Bronchial epithelial cell (primary cell): ENCODE measurements at regions not wholly inside any gene's neighbourhood (a gene's known extent, or its start where the extent isn't known, plus 50 kb on each side); places are given as distances from the start of the nearest gene placed in this dataset.

Experiments used
- DNase-seq: peaks from one replicate; pipeline ENCODE4 v3.0.0-alpha.2; 2010; ENCODE audit warnings: low read depth
- FAIRE-seq: peaks from 2 replicates; lab custom pipeline; 2011; peaks lifted over from hg19 to GRCh38; lab: Jason Lieb, UNC
- H3K27me3 ChIP-seq: 2 replicates; pipeline ENCODE4 v1.5.1; 2011; ENCODE audit warnings: low read length; ENCODE audit not compliant: control insufficient read depth, insufficient read depth
- H3K36me3 ChIP-seq: 2 replicates; pipeline ENCODE4 v1.5.1; 2011; ENCODE audit warnings: low read length; ENCODE audit not compliant: control insufficient read depth, insufficient read depth
- H3K4me3 ChIP-seq: 2 replicates; pipeline ENCODE4 v1.5.1; 2011; ENCODE audit warnings: mild to moderate bottlenecking, low read depth, low read length, control low read depth
- TF ChIP-seq, protein P1 (sequence below): IDR thresholded peaks from 2 replicates; pipeline ENCODE4 v1.5.1; 2011; ENCODE audit warnings: mild to moderate bottlenecking, moderate library complexity, low read length, control low read depth, inconsistent platforms; ENCODE audit not compliant: insufficient read depth, severe bottlenecking

DNA sequence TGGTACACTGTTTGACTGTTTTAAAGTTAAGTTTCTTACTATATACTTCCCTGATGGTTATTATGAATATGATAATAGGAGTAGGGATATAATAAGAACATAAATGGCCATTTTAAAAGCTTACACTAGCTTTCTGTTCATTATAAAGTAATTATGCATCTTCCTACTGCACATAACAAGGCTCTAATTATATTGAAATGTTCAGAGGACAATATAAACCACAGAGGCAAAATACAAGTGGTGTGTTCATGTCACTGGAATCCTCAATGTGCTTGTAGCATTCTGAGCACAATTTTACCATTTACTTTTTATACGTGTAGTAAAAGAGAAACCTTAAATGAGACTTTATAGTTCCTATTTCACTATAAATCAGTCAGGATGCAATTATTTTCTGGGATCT, 268.3 kb downstream of the TMA16 start:
- Histone ChIP-seq H3K27me3 (no peaks in the 10 kb centered on the region), H3K4me3 (no peak overlapping the region), H3K36me3 (no peaks in the 10 kb centered on the region)
- no peak for DNase-seq
- TF ChIP-seq, protein P1, sequence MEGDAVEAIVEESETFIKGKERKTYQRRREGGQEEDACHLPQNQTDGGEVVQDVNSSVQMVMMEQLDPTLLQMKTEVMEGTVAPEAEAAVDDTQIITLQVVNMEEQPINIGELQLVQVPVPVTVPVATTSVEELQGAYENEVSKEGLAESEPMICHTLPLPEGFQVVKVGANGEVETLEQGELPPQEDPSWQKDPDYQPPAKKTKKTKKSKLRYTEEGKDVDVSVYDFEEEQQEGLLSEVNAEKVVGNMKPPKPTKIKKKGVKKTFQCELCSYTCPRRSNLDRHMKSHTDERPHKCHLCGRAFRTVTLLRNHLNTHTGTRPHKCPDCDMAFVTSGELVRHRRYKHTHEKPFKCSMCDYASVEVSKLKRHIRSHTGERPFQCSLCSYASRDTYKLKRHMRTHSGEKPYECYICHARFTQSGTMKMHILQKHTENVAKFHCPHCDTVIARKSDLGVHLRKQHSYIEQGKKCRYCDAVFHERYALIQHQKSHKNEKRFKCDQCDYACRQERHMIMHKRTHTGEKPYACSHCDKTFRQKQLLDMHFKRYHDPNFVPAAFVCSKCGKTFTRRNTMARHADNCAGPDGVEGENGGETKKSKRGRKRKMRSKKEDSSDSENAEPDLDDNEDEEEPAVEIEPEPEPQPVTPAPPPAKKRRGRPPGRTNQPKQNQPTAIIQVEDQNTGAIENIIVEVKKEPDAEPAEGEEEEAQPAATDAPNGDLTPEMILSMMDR: no peak
- no peak for FAIRE-seq

DNA sequence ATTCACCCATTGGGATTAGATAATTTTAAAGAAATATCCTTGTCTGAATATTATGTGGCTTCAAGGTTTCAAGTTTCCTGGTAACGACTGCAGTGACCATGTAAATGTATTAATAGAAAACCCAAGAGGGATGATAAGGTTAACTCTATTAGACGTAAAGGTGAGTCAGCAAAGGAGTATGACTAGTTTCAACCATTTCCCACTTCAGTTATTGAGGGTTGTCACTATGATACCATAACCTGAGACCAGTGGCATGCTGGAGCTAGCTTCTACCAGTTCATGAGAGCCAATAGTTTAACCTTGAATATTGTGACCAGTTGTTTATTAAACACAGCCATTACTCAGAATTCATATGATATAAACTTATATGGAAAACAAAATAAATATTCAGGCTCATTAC, 270.1 kb downstream of the TMA16 start:
- Histone ChIP-seq H3K4me3 (no peak overlapping the region), H3K36me3 (no peaks in the 10 kb centered on the region), H3K27me3 (no peaks in the 10 kb centered on the region)
- TF ChIP-seq, protein P1: no peak
- FAIRE-seq: no peak
- peak; percentile 56 for DNase-seq

DNA sequence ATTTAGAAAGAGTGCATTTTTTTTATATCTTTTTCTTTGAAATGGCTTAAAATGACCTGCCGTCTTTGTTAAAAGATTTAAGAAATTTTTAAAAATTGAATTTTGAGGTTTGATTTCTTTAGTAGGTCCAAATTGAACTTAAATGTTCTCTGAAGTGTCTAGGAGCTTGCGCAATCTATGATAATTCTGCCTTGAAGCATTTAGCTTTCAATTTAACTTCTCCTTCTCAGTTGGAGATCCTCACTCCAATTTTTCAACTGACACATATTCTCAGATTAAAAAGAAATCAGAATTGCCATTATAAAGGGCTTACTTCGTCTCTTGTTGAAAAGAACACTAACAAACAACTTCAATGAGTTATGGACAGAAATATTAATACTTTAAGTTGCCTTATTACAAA, 273.5 kb downstream of the TMA16 start:
- no peaks in the 10 kb centered on the region for H3K27me3 ChIP-seq
- no peaks in the 10 kb centered on the region for H3K36me3 ChIP-seq
- FAIRE-seq: no peak
- H3K4me3 ChIP-seq: no peak overlapping the region
- TF ChIP-seq, protein P1: no peak
- no peak for DNase-seq

DNA sequence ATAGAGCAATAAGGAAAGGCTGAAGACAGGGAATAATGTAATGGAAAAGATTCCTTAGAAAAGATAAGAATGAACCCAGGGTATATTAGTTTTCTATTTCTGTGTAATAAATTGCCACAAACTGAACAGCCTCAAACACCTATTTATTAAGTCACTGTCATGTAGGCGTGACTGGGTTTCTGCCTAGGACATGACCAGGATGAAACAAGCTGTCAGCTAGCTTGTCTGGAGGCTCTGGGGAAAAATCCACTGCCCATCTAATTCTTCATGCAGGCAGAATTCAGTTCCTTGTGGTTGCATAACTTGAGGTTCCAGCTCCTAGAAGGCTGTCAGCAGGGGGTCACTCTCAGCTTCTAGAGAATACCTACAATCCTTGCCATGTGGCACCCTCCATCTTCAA, 277.7 kb downstream of the TMA16 start:
- Histone ChIP-seq H3K4me3 (no peak overlapping the region), H3K36me3 (no peaks in the 10 kb centered on the region), H3K27me3 (no peaks in the 10 kb centered on the region)
- TF ChIP-seq, protein P1: no peak
- FAIRE-seq (no peak), DNase-seq (no peak)

DNA sequence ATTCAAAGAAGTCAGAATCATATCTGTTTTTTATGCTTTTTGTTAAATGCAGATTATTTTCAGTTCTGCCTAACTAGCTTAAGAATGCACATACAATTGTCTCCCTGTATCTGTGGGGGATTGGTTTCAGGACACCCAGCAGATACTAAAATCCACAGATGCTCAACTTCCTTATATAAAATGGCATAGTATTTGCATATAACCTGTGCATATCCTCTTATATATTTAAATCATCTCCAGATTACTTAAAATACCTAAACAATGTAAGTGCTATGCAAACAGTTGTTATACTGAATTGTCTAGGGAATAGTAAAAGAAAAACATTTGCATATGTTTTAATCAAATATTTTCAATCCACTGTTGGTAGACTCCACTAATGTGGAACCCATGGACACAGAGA, 279.4 kb downstream of the TMA16 start:
- H3K27me3 ChIP-seq: no peaks in the 10 kb centered on the region
- TF ChIP-seq, protein P1: no peak
- FAIRE-seq (no peak), DNase-seq (no peak)
- no peaks in the 10 kb centered on the region for H3K36me3 ChIP-seq
- no peak overlapping the region for H3K4me3 ChIP-seq

DNA sequence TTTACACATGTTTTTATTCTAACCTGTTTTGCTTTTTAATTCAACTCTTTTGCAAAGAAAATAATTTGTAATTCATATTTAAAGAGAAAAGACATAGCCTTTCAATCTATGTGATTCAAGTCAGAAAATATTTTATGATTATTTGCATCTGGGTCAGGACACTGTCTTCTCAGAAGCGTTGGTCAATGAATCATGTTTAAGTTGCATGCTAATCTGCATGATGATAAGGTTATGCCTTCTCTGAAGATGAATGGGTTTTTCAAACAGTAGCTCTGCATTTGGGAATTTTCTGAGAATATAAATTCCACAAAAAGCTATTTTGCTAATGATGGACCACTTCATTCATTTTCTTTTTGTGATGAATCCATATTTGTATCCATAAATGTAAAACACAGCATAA, 282.5 kb downstream of the TMA16 start:
- TF ChIP-seq, protein P1: no peak
- no peak overlapping the region for H3K4me3 ChIP-seq
- H3K27me3 ChIP-seq: no peaks in the 10 kb centered on the region
- no peaks in the 10 kb centered on the region for H3K36me3 ChIP-seq
- FAIRE-seq (no peak), DNase-seq (no peak)
